NCI-H82 (cell line): ENCODE measurements at regions not wholly inside any gene's neighbourhood (a gene's known extent, or its start where the extent isn't known, plus 50 kb on each side); places are given as distances from the start of the nearest gene placed in this dataset.
"Not testable (repeated sequence)": the region's sequence is repeated elsewhere in the genome, so short reads cannot be mapped to it uniquely, and the experiment has no call there.

Experiments
- DNase-seq: peaks from one replicate; lab custom pipeline; 2025; lab: John Stamatoyannopoulos, UW

DNA sequence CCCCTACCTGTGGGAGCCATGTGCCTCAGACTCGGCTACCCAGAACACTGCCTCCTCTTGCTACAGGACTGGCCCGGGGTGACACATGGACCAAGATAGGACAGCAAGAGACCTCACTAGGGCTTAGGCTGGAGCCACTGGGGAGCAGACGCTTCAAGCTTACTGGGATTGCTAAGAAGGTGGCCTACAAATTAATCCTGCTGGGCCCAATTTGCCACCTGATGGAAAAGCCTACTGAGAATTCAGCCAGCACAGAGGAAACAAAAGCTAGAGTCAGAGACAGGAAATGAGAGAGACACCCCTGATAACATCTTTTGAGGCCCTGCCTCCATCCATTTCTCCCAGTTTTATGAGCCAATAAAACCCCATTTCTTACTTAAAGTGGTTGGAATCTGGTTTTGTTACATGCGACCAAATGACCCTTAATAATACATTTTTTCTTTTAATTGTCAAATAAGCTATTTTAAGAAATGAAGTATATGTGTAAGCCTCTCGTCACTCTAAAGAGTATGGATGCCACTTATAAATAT, 282.1 kb downstream of the CXCL12 start:
- no peak for DNase-seq

DNA sequence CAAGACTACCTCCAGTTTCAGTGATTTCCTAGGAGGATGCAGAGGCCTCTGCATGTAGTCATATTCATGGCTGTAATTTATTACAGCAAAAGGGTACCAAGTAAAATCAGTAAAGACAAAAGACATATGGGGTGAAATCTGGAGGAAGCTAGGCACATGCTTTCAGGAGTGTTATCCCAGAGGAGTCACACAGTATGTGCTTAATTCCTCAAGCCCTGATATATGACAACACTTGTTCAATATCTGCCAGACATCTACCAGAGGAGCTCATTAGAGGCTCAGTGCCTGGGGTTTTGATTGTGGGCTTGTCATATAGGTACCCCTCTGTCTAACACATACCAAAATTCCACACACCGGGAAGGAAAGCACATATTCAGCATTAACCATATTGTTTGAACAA, 283.8 kb downstream of the CXCL12 start:
- DNase-seq: no peak

DNA sequence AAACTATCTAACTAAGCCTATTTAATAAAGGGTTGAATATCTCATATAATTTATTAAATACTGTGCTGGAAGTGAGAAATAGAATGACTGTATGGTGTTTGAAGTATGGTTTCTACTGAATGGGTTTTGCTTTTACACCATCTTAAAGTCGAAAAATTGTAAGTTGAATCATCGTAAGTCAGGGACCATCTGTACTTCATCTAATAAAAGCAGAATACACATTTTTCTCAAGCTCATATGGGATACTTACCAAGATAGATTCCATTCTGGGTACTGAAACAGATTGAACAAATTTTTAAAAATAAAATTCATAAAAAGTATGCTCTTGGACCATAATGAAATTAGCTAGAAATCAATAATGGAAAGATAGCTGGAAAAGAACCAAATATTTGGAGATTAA, 285.4 kb downstream of the CXCL12 start:
- DNase-seq: no peak

DNA sequence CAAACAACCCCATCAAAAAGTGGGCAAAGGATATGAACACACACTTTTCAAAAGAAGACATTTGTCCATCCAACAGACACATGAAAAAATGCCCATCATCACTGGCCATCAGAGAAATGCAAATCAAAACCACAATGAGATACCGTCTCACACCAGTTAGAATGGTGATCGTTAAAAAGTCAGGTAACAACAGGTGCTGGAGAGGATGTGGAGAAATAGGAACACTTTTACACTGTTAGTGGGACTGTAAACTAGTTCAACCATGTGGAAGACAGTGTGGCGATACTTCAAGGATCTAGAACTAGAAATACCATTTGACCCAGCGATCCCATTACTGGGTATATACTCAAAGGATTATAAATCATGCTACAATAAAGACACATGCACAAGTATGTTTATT, 288.7 kb downstream of the CXCL12 start:
- not testable (repeated sequence) for DNase-seq

DNA sequence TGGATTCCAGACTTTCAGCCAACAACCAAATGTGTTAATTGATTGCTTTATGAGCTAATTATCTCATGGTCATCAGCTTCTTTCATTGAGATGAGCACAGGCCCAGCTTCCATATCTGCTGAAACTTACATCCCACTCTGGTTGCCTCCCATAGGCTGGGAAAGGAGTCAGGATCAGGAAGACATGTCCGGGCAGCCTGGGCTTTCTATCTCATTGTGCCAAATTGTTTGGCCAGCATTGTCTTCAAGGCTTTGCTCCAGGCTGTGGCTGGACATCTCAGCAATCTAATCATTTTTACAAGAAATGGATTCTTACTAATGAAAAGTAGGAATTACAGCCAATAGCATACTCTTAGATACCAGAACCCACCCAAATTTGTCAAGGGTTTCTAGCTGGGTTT, 295.2 kb downstream of the CXCL12 start:
- DNase-seq: no peak

DNA sequence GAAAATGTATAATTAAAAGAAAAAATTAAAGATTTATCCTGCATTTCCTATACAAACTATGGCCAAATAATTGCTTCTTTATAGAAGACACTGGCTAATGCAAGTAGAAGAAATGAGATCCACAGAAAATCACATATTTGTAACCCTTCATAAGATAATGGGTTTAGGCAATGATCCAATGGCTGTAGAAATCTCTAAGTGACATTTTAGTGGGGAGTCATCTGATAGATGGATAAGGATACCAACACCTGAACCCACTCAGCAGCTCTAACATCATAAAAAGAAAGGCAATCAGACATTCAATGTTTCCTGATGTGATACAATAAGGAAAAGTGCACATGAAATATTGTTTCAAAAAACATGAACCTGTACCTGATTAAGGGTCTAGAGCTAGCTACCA, 297.5 kb downstream of the CXCL12 start:
- DNase-seq: no peak

DNA sequence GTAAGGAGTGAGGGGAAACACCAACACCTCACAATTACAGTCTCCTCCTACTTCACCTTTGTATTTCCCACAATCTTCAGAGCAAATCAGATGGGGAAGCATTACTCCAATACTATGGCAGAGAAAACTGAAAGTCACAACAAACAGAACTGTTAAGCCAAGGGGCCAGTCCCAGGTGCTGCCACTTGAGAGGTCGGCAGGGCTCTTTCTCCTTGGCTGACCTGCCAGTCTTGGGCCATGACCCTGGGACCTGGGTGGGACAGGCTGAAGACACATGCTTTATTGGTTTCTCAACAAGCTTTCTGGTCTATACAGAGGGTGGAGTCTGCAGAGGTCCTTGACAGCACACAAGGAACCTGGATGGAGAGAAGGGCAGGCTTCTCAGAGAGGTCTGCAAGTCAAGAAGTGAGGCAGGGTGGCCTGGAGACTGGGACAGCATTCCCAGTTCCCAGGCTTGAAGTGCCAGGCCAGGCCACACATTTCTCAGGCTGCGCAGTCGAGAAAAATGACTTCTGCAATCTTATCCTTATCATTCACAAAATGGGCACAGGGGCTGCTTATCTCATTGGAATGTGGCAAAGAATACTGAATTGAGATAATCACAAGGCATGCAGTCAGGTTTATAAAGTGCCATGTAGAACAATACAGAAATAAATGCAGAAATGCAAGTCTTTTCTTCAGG, 301.0 kb downstream of the CXCL12 start:
- DNase-seq: no peak

DNA sequence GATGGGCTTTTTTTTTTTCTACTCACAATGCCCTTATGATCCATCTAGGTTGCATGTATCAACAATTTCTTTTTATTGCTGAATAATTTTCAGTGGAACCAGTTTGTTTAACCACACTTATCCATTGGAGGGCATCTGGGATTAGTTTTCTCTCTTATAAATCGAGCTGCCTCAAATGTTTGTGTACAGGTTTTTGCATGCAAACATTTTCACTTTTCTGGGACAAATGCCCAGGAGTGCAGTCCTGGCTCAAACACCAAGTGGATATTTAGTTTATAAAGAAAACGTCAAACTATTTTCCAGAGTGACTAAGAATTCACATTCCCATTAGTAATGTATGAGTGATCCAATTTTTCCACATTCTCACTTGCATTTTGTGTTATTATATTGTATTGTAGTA, 313.4 kb downstream of the CXCL12 start:
- DNase-seq: no peak

DNA sequence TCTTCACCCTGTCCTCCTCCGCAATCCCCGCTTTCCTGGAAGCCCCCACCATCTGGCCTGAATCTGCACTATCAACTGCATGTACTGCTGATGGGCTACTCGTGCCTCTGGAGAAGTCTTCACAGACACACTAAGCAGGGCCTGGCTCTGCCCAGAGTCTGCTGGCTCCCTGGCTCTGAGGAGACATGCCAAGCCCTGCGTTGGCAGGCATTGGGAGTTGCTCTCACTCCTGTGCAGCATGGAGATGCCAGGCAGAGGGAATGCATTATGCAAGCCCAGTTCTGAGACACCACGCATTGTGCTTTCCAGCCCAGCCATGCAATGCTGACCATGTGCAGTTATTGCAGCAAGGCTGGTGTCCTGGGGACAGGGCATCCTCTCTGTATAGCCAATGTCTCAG, 314.6 kb downstream of the CXCL12 start:
- no peak for DNase-seq

DNA sequence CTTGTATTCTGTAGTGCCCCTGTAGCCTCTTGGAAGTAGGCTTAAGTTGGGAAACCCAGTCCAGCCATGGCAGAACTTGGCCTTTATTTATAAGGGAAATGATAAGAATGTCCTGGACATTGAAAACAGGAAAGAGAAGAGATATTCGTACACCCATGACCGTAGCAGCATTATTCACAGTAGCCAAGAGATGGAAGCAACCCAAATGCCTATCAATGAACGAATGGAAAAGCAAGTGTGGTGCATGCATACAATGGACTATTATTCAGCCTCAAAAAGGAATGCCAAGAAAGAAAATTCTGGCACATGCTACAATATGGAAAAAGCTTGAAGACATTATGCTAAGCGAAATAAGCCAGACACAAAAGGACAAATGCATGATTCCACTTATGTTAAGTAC, 315.3 kb downstream of the CXCL12 start:
- no peak for DNase-seq

DNA sequence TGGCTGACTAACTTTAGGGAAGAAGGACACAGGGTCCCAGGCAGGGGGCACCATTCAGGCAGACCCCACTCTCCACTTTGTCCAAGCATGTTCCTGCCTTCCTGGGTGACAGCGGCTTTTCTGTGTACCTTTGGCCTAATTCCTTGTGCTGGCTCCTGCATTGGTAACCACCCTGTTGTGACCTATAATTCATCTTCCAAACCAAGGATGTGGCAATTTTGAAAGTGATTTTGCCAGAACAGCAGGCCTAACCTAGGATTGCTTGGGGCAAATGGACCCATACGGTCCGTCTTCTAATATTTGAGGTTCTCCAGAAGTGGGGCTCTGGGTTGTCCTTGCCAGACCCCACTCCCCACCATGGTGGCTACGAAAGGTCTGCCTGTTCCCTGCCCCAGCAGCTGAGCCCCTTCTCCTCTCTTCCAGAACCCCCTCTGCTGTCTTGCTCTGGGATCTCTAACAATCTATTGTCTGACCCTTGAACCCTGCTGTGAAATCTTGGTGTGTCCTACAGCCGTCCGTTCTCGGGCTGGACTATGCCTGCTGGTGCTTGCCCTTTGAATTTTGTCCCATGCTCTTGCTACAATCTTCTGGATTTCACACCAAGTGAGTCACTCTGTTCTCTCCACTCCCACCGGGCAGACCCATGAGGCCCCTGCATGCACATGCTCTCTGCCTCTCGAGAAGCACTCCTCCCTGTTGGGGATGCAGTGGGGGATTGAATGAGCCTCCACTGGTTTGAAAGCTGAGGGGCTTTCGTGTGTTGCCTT, 316.0 kb downstream of the CXCL12 start:
- no peak for DNase-seq

DNA sequence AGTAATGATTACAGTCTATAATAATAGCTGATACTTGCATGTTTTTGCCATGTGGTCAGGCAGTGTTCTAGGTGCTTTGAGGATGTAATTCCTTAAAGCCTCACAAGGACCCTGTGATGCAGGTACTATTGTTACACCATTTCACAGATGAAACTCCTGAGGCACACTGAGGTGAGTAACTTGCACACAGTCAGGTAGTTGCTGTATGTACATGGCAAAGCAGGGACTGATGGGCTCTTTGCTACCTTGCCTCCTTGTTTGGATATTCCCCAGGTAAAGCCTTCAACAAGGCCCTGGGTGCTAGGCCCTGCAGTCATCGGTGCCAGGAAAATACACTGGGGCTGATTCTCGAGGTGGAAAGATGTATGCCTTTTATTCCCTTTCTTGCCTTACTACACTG, 317.5 kb downstream of the CXCL12 start:
- DNase-seq: no peak

DNA sequence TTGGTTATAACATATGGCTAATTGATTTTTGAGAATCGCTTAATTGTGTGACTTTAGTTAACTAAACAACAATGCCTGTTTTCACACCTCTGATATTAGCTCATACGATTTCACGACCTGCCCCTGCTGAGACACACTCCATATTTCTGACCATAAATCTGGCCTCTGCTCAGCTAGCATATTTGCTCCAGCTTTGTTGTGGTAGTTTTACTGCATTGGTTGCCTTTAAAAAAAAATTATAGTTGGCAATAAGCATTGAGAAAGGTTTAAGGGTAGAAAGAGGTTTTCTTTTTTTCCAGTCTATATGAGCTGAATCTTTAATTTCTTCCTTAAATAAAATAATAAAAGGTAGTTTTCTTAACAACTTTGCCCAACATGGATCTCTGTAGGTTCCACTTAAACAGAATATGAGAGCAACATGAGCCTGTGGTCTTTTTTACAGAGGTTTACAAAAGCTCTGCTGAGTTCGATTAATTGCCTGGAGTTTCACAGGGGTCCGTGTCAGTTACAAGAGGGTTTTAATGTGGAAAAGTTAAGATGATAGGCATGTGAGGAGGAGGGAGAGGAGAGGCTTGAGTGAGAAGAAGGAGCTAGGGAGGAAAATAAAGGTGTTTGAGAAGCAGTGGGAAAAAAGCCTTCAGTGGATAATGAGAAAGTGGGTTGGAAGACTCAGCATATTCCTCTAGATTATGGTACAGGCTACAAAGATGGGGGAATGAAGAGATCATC, 318.2 kb downstream of the CXCL12 start:
- no peak for DNase-seq

DNA sequence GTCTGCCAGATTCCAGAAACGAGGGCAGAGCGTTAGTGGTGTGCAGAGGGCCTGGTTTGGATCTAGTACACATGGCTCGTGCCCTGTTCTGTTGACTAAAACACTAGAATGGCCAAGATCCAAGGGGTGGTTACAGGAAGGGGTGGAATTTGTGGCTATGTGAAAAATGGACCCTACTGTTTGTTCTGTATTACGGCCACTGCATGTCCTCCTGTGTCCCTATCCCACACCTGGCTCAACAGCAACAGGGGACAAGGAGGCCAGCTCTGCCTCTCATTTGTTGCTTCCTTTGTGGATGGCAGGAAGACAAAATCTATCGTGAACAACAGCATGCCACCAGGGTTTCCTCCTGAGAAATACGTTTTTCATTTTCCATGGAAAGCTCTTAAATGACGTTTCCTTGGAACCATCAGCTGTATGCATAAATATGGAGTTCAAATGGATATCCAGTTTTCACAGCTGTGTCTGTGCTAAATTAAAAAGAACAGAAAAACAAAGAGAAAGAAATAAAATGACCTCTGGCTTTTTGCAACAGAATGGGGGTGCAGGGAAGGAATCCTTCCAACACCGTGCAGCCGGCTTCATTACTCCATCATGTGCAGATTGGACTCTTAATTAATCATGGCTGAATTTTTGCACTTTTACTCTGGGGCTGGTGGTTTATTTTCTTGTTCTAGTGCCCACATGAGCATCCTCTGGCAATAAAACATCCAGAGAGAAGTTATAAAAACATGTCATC, 318.9 kb downstream of the CXCL12 start:
- no peak for DNase-seq

DNA sequence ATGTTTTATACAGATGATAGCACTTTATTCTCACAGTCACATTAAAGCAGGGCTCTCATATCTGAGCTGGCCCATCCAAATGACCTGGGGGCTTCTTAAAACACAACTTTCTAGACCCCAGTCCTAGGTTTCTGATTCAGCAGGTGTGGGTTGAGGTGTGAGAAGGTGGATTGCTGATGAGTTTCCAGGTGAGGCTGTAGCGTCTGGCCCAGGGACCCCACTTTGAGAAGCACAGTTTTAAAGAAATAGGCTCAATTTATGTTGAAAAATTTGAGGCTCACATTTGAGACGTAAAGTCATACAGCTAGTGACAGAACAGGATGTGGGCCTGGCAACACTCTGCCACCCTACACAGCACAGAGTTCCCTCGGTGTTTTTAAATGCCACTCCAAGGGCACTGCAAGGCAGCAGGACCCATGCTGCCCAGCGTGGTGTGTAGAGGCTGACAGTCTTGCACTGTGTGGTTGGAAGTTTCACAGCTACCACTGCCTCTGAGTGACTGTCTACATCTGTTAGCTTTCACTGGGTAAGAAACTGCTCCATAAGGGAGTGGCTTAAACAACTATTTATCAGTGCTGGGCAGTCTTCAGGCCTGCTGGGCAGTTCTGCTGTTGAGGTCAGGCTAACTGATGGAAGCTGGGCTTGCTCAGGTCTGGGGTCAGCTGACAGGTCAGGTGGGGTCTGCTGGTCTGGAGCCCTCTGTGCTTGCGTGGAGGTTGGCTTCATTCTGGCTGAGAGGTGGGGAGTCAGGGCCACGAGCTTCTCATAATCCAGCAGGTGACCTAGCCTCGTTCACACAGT, 319.7 kb downstream of the CXCL12 start:
- DNase-seq: no peak

DNA sequence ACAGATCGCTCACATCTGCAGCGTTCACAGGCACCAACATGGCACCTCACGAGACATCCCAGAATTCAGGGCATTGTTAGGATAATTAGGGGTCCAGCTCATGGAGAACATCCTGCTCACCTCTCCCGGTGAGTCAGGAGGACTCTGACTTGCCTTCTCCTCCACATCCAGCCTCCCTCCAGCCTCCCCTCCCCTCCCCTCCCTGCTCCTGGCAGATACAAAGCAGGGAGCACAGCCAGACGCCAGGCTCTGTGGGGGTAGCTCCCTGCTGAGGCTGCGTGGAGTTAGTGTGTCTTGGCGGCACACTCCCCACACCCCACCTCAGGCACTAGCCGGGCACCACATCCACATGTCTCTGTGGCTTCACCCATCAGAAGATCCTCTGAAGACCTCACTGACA, 320.6 kb downstream of the CXCL12 start:
- no peak for DNase-seq

DNA sequence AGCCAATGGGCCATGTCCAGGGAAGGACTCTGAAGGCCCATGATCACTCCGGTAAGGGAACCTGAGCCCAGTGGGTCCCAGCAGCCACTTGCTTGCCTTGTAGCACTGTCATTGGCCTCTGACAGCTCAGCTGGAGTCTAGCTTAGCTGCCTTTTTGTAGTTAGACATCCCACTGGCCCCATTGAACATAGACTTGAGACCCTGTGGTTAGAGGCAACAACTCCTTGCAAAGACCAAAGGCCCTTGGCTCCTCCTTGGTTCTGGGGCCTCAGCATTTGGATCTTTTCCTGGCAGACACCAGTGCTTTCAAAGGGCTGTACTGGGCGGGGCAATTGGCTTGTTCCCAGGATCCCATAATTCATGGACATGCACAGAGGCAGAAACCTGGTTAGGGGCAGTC, 321.2 kb downstream of the CXCL12 start:
- no peak for DNase-seq

DNA sequence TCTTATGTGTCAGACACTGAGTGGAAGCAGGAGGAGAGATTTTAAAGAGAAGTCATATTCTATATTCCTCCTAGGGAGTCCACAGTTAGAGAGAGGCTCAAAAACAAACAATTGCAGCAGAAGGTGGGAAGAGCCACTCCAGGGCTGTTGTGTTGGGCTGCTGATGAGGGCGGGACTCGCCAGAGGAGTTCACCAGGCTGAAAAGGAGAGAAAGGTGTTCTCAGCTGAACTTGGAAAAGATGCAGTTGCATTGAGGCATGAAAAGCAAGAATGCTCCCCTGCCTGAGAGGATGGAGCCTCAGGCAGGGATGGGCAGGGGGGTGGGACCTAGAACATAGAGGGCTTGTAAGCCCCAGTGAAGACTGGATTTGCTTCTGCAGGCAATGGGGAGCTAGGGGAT, 324.2 kb downstream of the CXCL12 start:
- no peak for DNase-seq

DNA sequence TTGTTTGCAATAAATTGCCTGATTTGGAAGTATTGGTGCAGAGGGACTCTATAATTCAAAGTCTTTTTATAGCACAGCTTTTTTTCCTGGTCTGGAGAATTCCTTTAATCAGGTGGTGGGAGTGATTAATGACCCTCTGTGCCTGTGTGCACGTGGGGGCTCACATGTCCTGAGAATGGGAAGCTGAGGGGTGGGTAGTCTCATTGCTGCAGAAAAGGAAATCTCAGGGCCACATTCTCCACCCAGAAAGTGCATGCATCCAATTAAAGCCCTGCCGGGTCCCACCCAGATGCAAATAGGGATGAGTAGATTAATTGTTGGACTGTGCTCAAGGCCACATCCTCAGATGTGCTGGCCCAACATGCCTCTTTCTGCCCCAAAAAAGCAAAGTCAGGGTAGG, 324.7 kb downstream of the CXCL12 start:
- DNase-seq: no peak

DNA sequence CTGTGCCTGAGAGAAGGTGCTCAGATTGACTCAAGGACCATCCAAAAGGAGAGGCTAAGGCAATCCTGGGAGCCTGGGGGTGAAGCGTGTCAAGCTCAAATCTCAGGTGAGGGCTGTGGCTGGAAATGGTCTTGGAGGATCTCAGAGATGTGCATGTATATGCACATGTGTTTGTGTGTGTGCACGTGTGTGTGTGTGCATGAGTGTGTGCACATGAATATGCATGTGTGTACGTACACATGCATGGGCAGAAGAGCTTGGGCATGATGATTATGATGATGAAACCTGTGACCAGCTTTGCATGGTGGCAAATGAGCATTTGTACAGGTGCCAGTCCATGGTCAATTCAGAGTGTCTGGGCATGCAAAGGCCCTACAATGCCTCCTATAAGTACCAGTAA, 326.6 kb downstream of the CXCL12 start:
- DNase-seq: no peak
